ENCODE measurements at regions not wholly inside any gene's neighbourhood (a gene's known extent, or its start where the extent isn't known, plus 50 kb on each side); places are given as distances from the start of the nearest gene placed in this dataset.

DNA sequence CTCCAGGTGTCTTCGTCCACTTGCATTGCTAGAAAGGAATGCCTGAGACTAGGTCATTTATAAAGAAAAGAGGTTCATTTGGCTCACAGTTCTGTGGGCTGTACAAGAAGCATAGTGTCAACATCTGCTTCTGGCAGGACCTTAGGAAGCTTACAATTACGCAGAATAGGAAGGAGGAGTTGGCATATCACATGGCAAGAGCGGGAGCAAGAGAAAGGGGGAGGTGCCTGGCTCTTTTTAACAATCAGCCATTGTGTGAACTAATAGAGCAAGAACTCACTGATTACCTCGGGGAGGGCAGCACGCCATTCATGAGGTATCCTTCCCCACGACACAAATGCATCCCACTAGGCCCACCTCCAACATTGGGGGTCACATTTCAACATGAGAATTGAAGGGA is 134.4 kb upstream of the EFNA5 start:
- Histone ChIP-seq H3K4me3 (no peak overlapping the region), H3K4me1 (ENCODE audit: insufficient read depth) (peaks cover 23% of the 10 kb centered on the region), H2AFZ (no peak overlapping the region), H3K79me2 (ENCODE audit: insufficient read depth) (no peaks in the 10 kb centered on the region), H3K27me3 (replicated peaks; ENCODE audit: insufficient read depth) (no peaks in the 10 kb centered on the region), H3K36me3 (ENCODE audit: low read depth) (no peaks in the 10 kb centered on the region), H3F3A (ENCODE audit: insufficient read depth) (no peaks in the 10 kb centered on the region), H3K9me2 (ENCODE audit: insufficient read depth) (no peaks in the 10 kb centered on the region), H3K9me3 (ENCODE audit: low read depth) (no peaks in the 10 kb centered on the region), H3K4me2 (ENCODE audit: unreplicated experiment) (no peak overlapping the region), H3K27ac (no peak overlapping the region), H4K20me1 (ENCODE audit: insufficient read depth) (no peaks in the 10 kb centered on the region), H3K9ac (no peak overlapping the region)
- TF ChIP-seq EZH2phosphoT487 (IDR thresholded peaks at IDR 0.05; ENCODE audit: insufficient read depth, low read depth) (no peak), EZH2 (IDR thresholded peaks at IDR 0.05; ENCODE audit: insufficient read depth, poor library complexity, severe bottlenecking) (no peak)
- 64 to 69% methylated on average over 6 of the region's 6 CpGs for WGBS, 2 experiments (ENCODE audit: low coverage in 1 of 2, low lambda C conversion rate in 2 of 2, missing lambda C conversion rate in 2 of 2)
- no peak for DNase-seq
- in situ Hi-C loops (cut with MboI), result no loop called here

GRCh38 chr5:107803728-107804127 is 133.0 kb upstream of the EFNA5 start:
- Histone ChIP-seq H3K9ac (no peak overlapping the region), H3K4me3 (no peak overlapping the region), H3K27me3 (replicated peaks; ENCODE audit: insufficient read depth) (no peaks in the 10 kb centered on the region), H3K36me3 (ENCODE audit: low read depth) (no peaks in the 10 kb centered on the region), H3K9me3 (ENCODE audit: low read depth) (no peaks in the 10 kb centered on the region), H2AFZ (no peak overlapping the region), H3F3A (ENCODE audit: insufficient read depth) (no peaks in the 10 kb centered on the region), H3K79me2 (ENCODE audit: insufficient read depth) (no peaks in the 10 kb centered on the region), H3K9me2 (ENCODE audit: insufficient read depth) (no peaks in the 10 kb centered on the region), H3K4me2 (ENCODE audit: unreplicated experiment) (no peak overlapping the region), H3K27ac (no peak overlapping the region), H4K20me1 (ENCODE audit: insufficient read depth) (no peaks in the 10 kb centered on the region), H3K4me1 (ENCODE audit: insufficient read depth) (peaks cover 10% of the 10 kb centered on the region; the same call in 1 of the 2 replicates)
- DNase-seq, result no peak
- TF ChIP-seq EZH2 (IDR thresholded peaks at IDR 0.05; ENCODE audit: insufficient read depth, poor library complexity, severe bottlenecking) (no peak), EZH2phosphoT487 (IDR thresholded peaks at IDR 0.05; ENCODE audit: insufficient read depth, low read depth) (no peak)
- in situ Hi-C loops (cut with MboI), result no loop called here

- Histone ChIP-seq H3K9ac (no peak overlapping the region), H4K20me1 (ENCODE audit: insufficient read depth) (no peaks in the 10 kb centered on the region), H3K4me2 (ENCODE audit: unreplicated experiment) (no peak overlapping the region), H3K36me3 (ENCODE audit: low read depth) (no peaks in the 10 kb centered on the region), H3K79me2 (ENCODE audit: insufficient read depth) (no peaks in the 10 kb centered on the region), H3K9me2 (ENCODE audit: insufficient read depth) (no peaks in the 10 kb centered on the region), H3K4me1 (ENCODE audit: insufficient read depth) (no peaks in the 10 kb centered on the region), H3F3A (ENCODE audit: insufficient read depth) (no peaks in the 10 kb centered on the region), H3K27ac (no peak overlapping the region), H3K4me3 (no peak overlapping the region), H3K9me3 (ENCODE audit: low read depth) (no peaks in the 10 kb centered on the region), H3K27me3 (replicated peaks; ENCODE audit: insufficient read depth) (no peaks in the 10 kb centered on the region), H2AFZ (no peak overlapping the region)
- TF ChIP-seq EZH2phosphoT487 (IDR thresholded peaks at IDR 0.05; ENCODE audit: insufficient read depth, low read depth), result no peak
- no peak for TF ChIP-seq EZH2 (IDR thresholded peaks at IDR 0.05; ENCODE audit: insufficient read depth, poor library complexity, severe bottlenecking)
- no peak for DNase-seq
- in situ Hi-C loops (cut with MboI), result no loop called here
- WGBS, 2 experiments (ENCODE audit: low coverage in 1 of 2, low lambda C conversion rate in 2 of 2, missing lambda C conversion rate in 2 of 2), result 59 to 70% methylated on average over 2 of the region's 2 CpGs
Observed at GRCh38 chr5:107801061-107801460, 130.3 kb upstream of the EFNA5 start.

GRCh38 chr5:107799306-107799705 is 128.6 kb upstream of the EFNA5 start:
- Histone ChIP-seq H3K4me1 (ENCODE audit: insufficient read depth) (no peaks in the 10 kb centered on the region), H3K79me2 (ENCODE audit: insufficient read depth) (no peaks in the 10 kb centered on the region), H3K9ac (no peak overlapping the region), H2AFZ (no peak overlapping the region), H3K9me3 (ENCODE audit: low read depth) (no peaks in the 10 kb centered on the region), H3F3A (ENCODE audit: insufficient read depth) (no peaks in the 10 kb centered on the region), H3K4me2 (ENCODE audit: unreplicated experiment) (no peak overlapping the region), H3K36me3 (ENCODE audit: low read depth) (no peaks in the 10 kb centered on the region), H4K20me1 (ENCODE audit: insufficient read depth) (no peaks in the 10 kb centered on the region), H3K27ac (no peak overlapping the region), H3K27me3 (replicated peaks; ENCODE audit: insufficient read depth) (no peaks in the 10 kb centered on the region), H3K4me3 (no peak overlapping the region), H3K9me2 (ENCODE audit: insufficient read depth) (no peaks in the 10 kb centered on the region)
- no peak for DNase-seq
- TF ChIP-seq EZH2phosphoT487 (IDR thresholded peaks at IDR 0.05; ENCODE audit: insufficient read depth, low read depth) (no peak), EZH2 (IDR thresholded peaks at IDR 0.05; ENCODE audit: insufficient read depth, poor library complexity, severe bottlenecking) (no peak)
- in situ Hi-C loops (cut with MboI), result no loop called here
- 40% methylated on average over 7 of the region's 7 CpGs for WGBS, 2 experiments (ENCODE audit: low coverage in 1 of 2, low lambda C conversion rate in 2 of 2, missing lambda C conversion rate in 2 of 2)

- in situ Hi-C loops (cut with MboI), result no loop called here
Observed at GRCh38 chr5:107796797-107797196, 126.1 kb upstream of the EFNA5 start.

More at GRCh38 chr5:107796797-107797196, 126.1 kb upstream of the EFNA5 start:
- H3F3A ChIP-seq (ENCODE audit: insufficient read depth), result no peaks in the 10 kb centered on the region
- no peak for TF ChIP-seq EZH2phosphoT487 (IDR thresholded peaks at IDR 0.05; ENCODE audit: insufficient read depth, low read depth)
- TF ChIP-seq EZH2 (IDR thresholded peaks at IDR 0.05; ENCODE audit: insufficient read depth, poor library complexity, severe bottlenecking), result no peak
- no peak overlapping the region for H3K4me3 ChIP-seq
- H2AFZ ChIP-seq, result no peak overlapping the region
- H3K9ac ChIP-seq, result no peak overlapping the region
- H3K36me3 ChIP-seq (ENCODE audit: low read depth), result no peaks in the 10 kb centered on the region
- peak; percentile 44 for DNase-seq
- H3K4me2 ChIP-seq (ENCODE audit: unreplicated experiment), result no peak overlapping the region
- H3K27me3 ChIP-seq (replicated peaks; ENCODE audit: insufficient read depth), result no peaks in the 10 kb centered on the region
- H3K9me2 ChIP-seq (ENCODE audit: insufficient read depth), result no peaks in the 10 kb centered on the region
- H3K79me2 ChIP-seq (ENCODE audit: insufficient read depth), result no peaks in the 10 kb centered on the region
- H3K4me1 ChIP-seq (ENCODE audit: insufficient read depth), result no peaks in the 10 kb centered on the region
- no peak overlapping the region for H3K27ac ChIP-seq
- no peaks in the 10 kb centered on the region for H3K9me3 ChIP-seq (ENCODE audit: low read depth)
- H4K20me1 ChIP-seq (ENCODE audit: insufficient read depth), result no peaks in the 10 kb centered on the region
- WGBS, 2 experiments (ENCODE audit: low coverage in 1 of 2, low lambda C conversion rate in 2 of 2, missing lambda C conversion rate in 2 of 2), result 58 to 61% methylated on average over 3 of the region's 3 CpGs

Data from GM23248 (cell line).